ENCODE measurements at regions not wholly inside any gene's neighbourhood (a gene's known extent, or its start where the extent isn't known, plus 50 kb on each side); places are given as distances from the start of the nearest gene placed in this dataset.
A peak's percentile ranks its signal among the peaks of the same experiment; 100 is the strongest.
"Not testable (repeated sequence)": the region's sequence is repeated elsewhere in the genome, so short reads cannot be mapped to it uniquely, and the experiment has no call there.

- Histone ChIP-seq H3K4me1 (ENCODE audit: control insufficient read depth, insufficient read depth, low read length, poor library complexity, severe bottlenecking) (peaks cover 8% of the 10 kb centered on the region), H3K9me3 (ENCODE audit: control insufficient read depth, low read length) (no peaks in the 10 kb centered on the region), H3K4me3 (ENCODE audit: insufficient read depth, low read depth, low read length, poor library complexity, severe bottlenecking) (no peak overlapping the region), H3K36me3 (ENCODE audit: control insufficient read depth, insufficient read depth, low read length) (no peaks in the 10 kb centered on the region), H3K27ac (ENCODE audit: insufficient read depth, low read length, poor library complexity, severe bottlenecking) (no peak overlapping the region), H3K27me3 (replicated peaks; ENCODE audit: control insufficient read depth, insufficient read depth, low read length, poor library complexity, severe bottlenecking) (no peaks in the 10 kb centered on the region)
- DNase-seq: no peak
Measured at GRCh38 chr17:51365090-51365489, 104.7 kb downstream of the UTP18 start.

GRCh38 chr17:51366866-51367265, 106.5 kb downstream of the UTP18 start:
- Histone ChIP-seq H3K27me3 (replicated peaks; ENCODE audit: control insufficient read depth, insufficient read depth, low read length, poor library complexity, severe bottlenecking) (no peaks in the 10 kb centered on the region), H3K36me3 (ENCODE audit: control insufficient read depth, insufficient read depth, low read length) (no peaks in the 10 kb centered on the region), H3K4me1 (ENCODE audit: control insufficient read depth, insufficient read depth, low read length, poor library complexity, severe bottlenecking) (peaks cover 8% of the 10 kb centered on the region), H3K27ac (ENCODE audit: insufficient read depth, low read length, poor library complexity, severe bottlenecking) (no peak overlapping the region), H3K4me3 (ENCODE audit: insufficient read depth, low read depth, low read length, poor library complexity, severe bottlenecking) (no peak overlapping the region), H3K9me3 (ENCODE audit: control insufficient read depth, low read length) (no peaks in the 10 kb centered on the region)
- DNase-seq: no peak

- H3K27me3 ChIP-seq (replicated peaks; ENCODE audit: control insufficient read depth, insufficient read depth, low read length, poor library complexity, severe bottlenecking); H3K9me3 ChIP-seq (ENCODE audit: control insufficient read depth, low read length); DNase-seq; H3K27ac ChIP-seq (ENCODE audit: insufficient read depth, low read length, poor library complexity, severe bottlenecking); H3K4me3 ChIP-seq (ENCODE audit: insufficient read depth, low read depth, low read length, poor library complexity, severe bottlenecking); H3K36me3 ChIP-seq (ENCODE audit: control insufficient read depth, insufficient read depth, low read length); H3K4me1 ChIP-seq (ENCODE audit: control insufficient read depth, insufficient read depth, low read length, poor library complexity, severe bottlenecking): not testable (repeated sequence)
Measured at GRCh38 chr17:51367836-51368235, 107.5 kb downstream of the UTP18 start.

- Histone ChIP-seq H3K36me3 (ENCODE audit: control insufficient read depth, insufficient read depth, low read length) (no peaks in the 10 kb centered on the region), H3K9me3 (ENCODE audit: control insufficient read depth, low read length) (no peaks in the 10 kb centered on the region), H3K27ac (ENCODE audit: insufficient read depth, low read length, poor library complexity, severe bottlenecking) (no peak overlapping the region), H3K27me3 (replicated peaks; ENCODE audit: control insufficient read depth, insufficient read depth, low read length, poor library complexity, severe bottlenecking) (no peaks in the 10 kb centered on the region), H3K4me1 (ENCODE audit: control insufficient read depth, insufficient read depth, low read length, poor library complexity, severe bottlenecking) (no peaks in the 10 kb centered on the region), H3K4me3 (ENCODE audit: insufficient read depth, low read depth, low read length, poor library complexity, severe bottlenecking) (no peak overlapping the region)
- DNase-seq: peak in 2 of 3 donors; percentile 13 to 19
Measured at GRCh38 chr17:51371732-51372151, 111.4 kb downstream of the UTP18 start.

- no peaks in the 10 kb centered on the region for H3K27me3 ChIP-seq (replicated peaks; ENCODE audit: control insufficient read depth, insufficient read depth, low read length, poor library complexity, severe bottlenecking)
- no peaks in the 10 kb centered on the region for H3K36me3 ChIP-seq (ENCODE audit: control insufficient read depth, insufficient read depth, low read length)
- H3K27ac ChIP-seq (ENCODE audit: insufficient read depth, low read length, poor library complexity, severe bottlenecking): no peak overlapping the region
- H3K9me3 ChIP-seq (ENCODE audit: control insufficient read depth, low read length): no peaks in the 10 kb centered on the region
- DNase-seq: no peak
- no peak overlapping the region for H3K4me3 ChIP-seq (ENCODE audit: insufficient read depth, low read depth, low read length, poor library complexity, severe bottlenecking)
- no peaks in the 10 kb centered on the region for H3K4me1 ChIP-seq (ENCODE audit: control insufficient read depth, insufficient read depth, low read length, poor library complexity, severe bottlenecking)
Measured at GRCh38 chr17:51372345-51373004, 112.1 kb downstream of the UTP18 start.

- Histone ChIP-seq H3K4me3 (ENCODE audit: insufficient read depth, low read depth, low read length, poor library complexity, severe bottlenecking) (no peak overlapping the region), H3K36me3 (ENCODE audit: control insufficient read depth, insufficient read depth, low read length) (no peaks in the 10 kb centered on the region), H3K4me1 (ENCODE audit: control insufficient read depth, insufficient read depth, low read length, poor library complexity, severe bottlenecking) (no peaks in the 10 kb centered on the region), H3K27ac (ENCODE audit: insufficient read depth, low read length, poor library complexity, severe bottlenecking) (no peak overlapping the region), H3K9me3 (ENCODE audit: control insufficient read depth, low read length) (no peaks in the 10 kb centered on the region), H3K27me3 (replicated peaks; ENCODE audit: control insufficient read depth, insufficient read depth, low read length, poor library complexity, severe bottlenecking) (no peaks in the 10 kb centered on the region)
- DNase-seq: no peak
Measured at GRCh38 chr17:51373489-51374152, 113.3 kb downstream of the UTP18 start.

GRCh38 chr17:51374209-51374608, 113.9 kb downstream of the UTP18 start:
- Histone ChIP-seq H3K4me1 (ENCODE audit: control insufficient read depth, insufficient read depth, low read length, poor library complexity, severe bottlenecking) (no peaks in the 10 kb centered on the region), H3K27ac (ENCODE audit: insufficient read depth, low read length, poor library complexity, severe bottlenecking) (no peak overlapping the region), H3K4me3 (ENCODE audit: insufficient read depth, low read depth, low read length, poor library complexity, severe bottlenecking) (no peak overlapping the region), H3K27me3 (replicated peaks; ENCODE audit: control insufficient read depth, insufficient read depth, low read length, poor library complexity, severe bottlenecking) (no peaks in the 10 kb centered on the region), H3K36me3 (ENCODE audit: control insufficient read depth, insufficient read depth, low read length) (no peaks in the 10 kb centered on the region), H3K9me3 (ENCODE audit: control insufficient read depth, low read length) (no peaks in the 10 kb centered on the region)
- no peak for DNase-seq

GRCh38 chr17:51375771-51376170, 115.4 kb downstream of the UTP18 start:
- Histone ChIP-seq H3K27me3 (replicated peaks; ENCODE audit: control insufficient read depth, insufficient read depth, low read length, poor library complexity, severe bottlenecking) (no peaks in the 10 kb centered on the region), H3K4me1 (ENCODE audit: control insufficient read depth, insufficient read depth, low read length, poor library complexity, severe bottlenecking) (no peaks in the 10 kb centered on the region), H3K36me3 (ENCODE audit: control insufficient read depth, insufficient read depth, low read length) (no peaks in the 10 kb centered on the region), H3K4me3 (ENCODE audit: insufficient read depth, low read depth, low read length, poor library complexity, severe bottlenecking) (no peak overlapping the region), H3K9me3 (ENCODE audit: control insufficient read depth, low read length) (no peaks in the 10 kb centered on the region), H3K27ac (ENCODE audit: insufficient read depth, low read length, poor library complexity, severe bottlenecking) (no peak overlapping the region)
- DNase-seq: no peak

GRCh38 chr17:51376739-51377138, 116.4 kb downstream of the UTP18 start:
- Histone ChIP-seq H3K9me3 (ENCODE audit: control insufficient read depth, low read length) (no peaks in the 10 kb centered on the region), H3K36me3 (ENCODE audit: control insufficient read depth, insufficient read depth, low read length) (no peaks in the 10 kb centered on the region), H3K4me1 (ENCODE audit: control insufficient read depth, insufficient read depth, low read length, poor library complexity, severe bottlenecking) (no peaks in the 10 kb centered on the region), H3K27me3 (replicated peaks; ENCODE audit: control insufficient read depth, insufficient read depth, low read length, poor library complexity, severe bottlenecking) (no peaks in the 10 kb centered on the region), H3K27ac (ENCODE audit: insufficient read depth, low read length, poor library complexity, severe bottlenecking) (no peak overlapping the region), H3K4me3 (ENCODE audit: insufficient read depth, low read depth, low read length, poor library complexity, severe bottlenecking) (no peak overlapping the region)
- no peak for DNase-seq

GRCh38 chr17:51381262-51381661, 120.9 kb downstream of the UTP18 start:
- H3K9me3 ChIP-seq (ENCODE audit: control insufficient read depth, low read length): no peaks in the 10 kb centered on the region
- H3K4me3 ChIP-seq (ENCODE audit: insufficient read depth, low read depth, low read length, poor library complexity, severe bottlenecking): no peak overlapping the region
- no peak overlapping the region for H3K27ac ChIP-seq (ENCODE audit: insufficient read depth, low read length, poor library complexity, severe bottlenecking)
- no peaks in the 10 kb centered on the region for H3K27me3 ChIP-seq (replicated peaks; ENCODE audit: control insufficient read depth, insufficient read depth, low read length, poor library complexity, severe bottlenecking)
- DNase-seq: no peak
- no peaks in the 10 kb centered on the region for H3K36me3 ChIP-seq (ENCODE audit: control insufficient read depth, insufficient read depth, low read length)
- H3K4me1 ChIP-seq (ENCODE audit: control insufficient read depth, insufficient read depth, low read length, poor library complexity, severe bottlenecking): no peaks in the 10 kb centered on the region

Measured in effector memory CD4-positive, alpha-beta T cell (primary cell).